OCI-LY7 (cell line): ENCODE measurements at regions not wholly inside any gene's neighbourhood (a gene's known extent, or its start where the extent isn't known, plus 50 kb on each side); places are given as distances from the start of the nearest gene placed in this dataset.

Experiments used
- BruUV-seq: library from RNA; stranded (reverse); fragments of 400-500 nt; replicated peaks from 2 replicates; lab custom pipeline; 2021; lab: Mats Ljungman, UMichigan
- CTCF ChIA-PET: fragments of 300-600 bp; sonication (Branson Sonifier 250); formaldehyde crosslinking; loops from one replicate; lab custom pipeline; 2022; ENCODE audit warnings: antibody characterized with exemption; ENCODE audit not compliant: unreplicated experiment; lab: Charles Lee
- POLR2A ChIA-PET: fragments of 300-600 bp; sonication (Branson Sonifier 250); formaldehyde crosslinking; loops from one replicate; lab custom pipeline; 2022; ENCODE audit warnings: antibody characterized with exemption; lab: Charles Lee
- DNase-seq: peaks from one replicate; pipeline ENCODE4 v3.0.0-alpha.2; 2015; ENCODE audit warnings: low spot score
- H2AFZ ChIP-seq: fragments of 200-600 bp; sonication (generic), shearing (Covaris generic); 2 replicates; pipeline ENCODE4 v1.6.1; 2014; ENCODE audit warnings: mild to moderate bottlenecking, antibody characterized with exemption, low read length, moderate library complexity
- H3K27ac ChIP-seq: fragments of 200-600 bp; sonication (generic); 2 replicates; pipeline ENCODE4 v1.5.1; 2014; ENCODE audit warnings: mixed run types, low read depth, mild to moderate bottlenecking, moderate library complexity, low read length, inconsistent platforms; ENCODE audit not compliant: poor library complexity, severe bottlenecking
- H3K36me3 ChIP-seq: fragments of 200-600 bp; sonication (generic); 2 replicates; pipeline ENCODE4 v1.6.1; 2014; ENCODE audit warnings: mild to moderate bottlenecking, antibody characterized with exemption, low read length, moderate library complexity, mixed read lengths; ENCODE audit not compliant: insufficient read depth
- H3K4me1 ChIP-seq: fragments of 200-600 bp; sonication (generic); 2 replicates; pipeline ENCODE4 v1.5.1; 2014; ENCODE audit warnings: mild to moderate bottlenecking, low read length; ENCODE audit not compliant: insufficient read depth, poor library complexity, severe bottlenecking
- H3K4me2 ChIP-seq: fragments of 200-600 bp; sonication (generic); 2 replicates; pipeline ENCODE4 v1.6.1; 2014; ENCODE audit warnings: mild to moderate bottlenecking, low read length
- H3K4me3 ChIP-seq: fragments of 200-600 bp; sonication (generic); 2 replicates; pipeline ENCODE4 v1.5.1; 2014; ENCODE audit warnings: mild to moderate bottlenecking, low read depth, low read length; ENCODE audit not compliant: poor library complexity, severe bottlenecking
- H3K79me2 ChIP-seq: fragments of 200-600 bp; sonication (generic); 2 replicates; pipeline ENCODE4 v1.6.1; 2016; ENCODE audit warnings: low read depth, mild to moderate bottlenecking, low read length, moderate library complexity, mixed read lengths; ENCODE audit not compliant: insufficient read depth
- H3K9me2 ChIP-seq: fragments of 200-600 bp; sonication (generic); 2 replicates; pipeline ENCODE4 v1.6.1; 2016; ENCODE audit warnings: mild to moderate bottlenecking, low read length, mixed read lengths; ENCODE audit not compliant: insufficient read depth
- H3K9me3 ChIP-seq: fragments of 200-600 bp; sonication (generic); 2 replicates; pipeline ENCODE4 v1.6.1; 2014; ENCODE audit warnings: mild to moderate bottlenecking, mixed run types, low read length, mixed read lengths
- H4K20me1 ChIP-seq: fragments of 200-600 bp; sonication (generic); 2 replicates; pipeline ENCODE4 v1.6.1; 2014; ENCODE audit warnings: mild to moderate bottlenecking, antibody characterized with exemption, low read length, moderate library complexity, mixed read lengths; ENCODE audit not compliant: insufficient read depth
- EZH2phosphoT487 ChIP-seq: fragments of 200-600 bp; sonication (generic); IDR thresholded peaks from 2 replicates; pipeline ENCODE4 v1.6.1; 2018; ENCODE audit warnings: low read depth, borderline replicate concordance, mild to moderate bottlenecking, mixed run types, antibody characterized with exemption, low read length, moderate library complexity, mixed read lengths
- intact Hi-C: fragments of 100-400 bp; cut with micrococcal nuclease; formaldehyde crosslinking; loops from one replicate; pipeline ENCODE4 v1.10.0; 2022; ENCODE audit not compliant: unreplicated experiment
- TF ChIP-seq, protein P1 (sequence below): fragments of 200-600 bp; sonication (generic); conservative IDR thresholded peaks from 2 replicates; pipeline ENCODE4 v1.5.1; 2014; ENCODE audit warnings: mild to moderate bottlenecking, antibody characterized with exemption, low read length, moderate library complexity, mixed read lengths

DNA sequence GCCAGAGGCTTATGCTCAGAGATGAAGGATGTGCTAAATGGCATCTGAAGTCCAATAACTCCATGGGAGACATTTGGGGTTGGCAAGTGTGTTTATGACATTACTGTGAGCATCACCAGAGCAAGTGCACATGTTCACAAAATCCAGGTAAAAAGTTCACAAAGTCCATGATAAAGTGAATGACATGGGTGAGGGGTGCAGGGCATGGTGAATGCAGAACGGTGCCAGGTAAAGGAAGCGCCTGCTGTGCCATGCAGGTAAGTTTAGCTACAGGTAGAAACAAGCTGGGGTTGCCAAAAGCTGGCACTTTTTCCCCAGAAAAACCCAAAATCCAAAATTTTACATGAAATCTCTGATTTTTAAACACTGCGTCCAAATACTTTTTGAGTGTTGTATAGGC lies 268.2 kb downstream of the ABHD5 start:
- H3K4me3 ChIP-seq = no peak overlapping the region
- H3K4me1 ChIP-seq = peaks cover 19% of the 10 kb centered on the region
- no peaks in the 10 kb centered on the region for H3K36me3 ChIP-seq
- intact Hi-C loops = no loop called here
- H3K4me2 ChIP-seq = no peak overlapping the region
- no peaks in the 10 kb centered on the region for H3K79me2 ChIP-seq
- H2AFZ ChIP-seq = no peak overlapping the region
- H3K27ac ChIP-seq = no peak overlapping the region
- BruUV-seq = no TSS peak
- ChIA-PET POLR2A (no interaction called here), CTCF (no interaction called here)
- H4K20me1 ChIP-seq = no peaks in the 10 kb centered on the region
- no peaks in the 10 kb centered on the region for H3K9me3 ChIP-seq
- no peak for DNase-seq
- TF ChIP-seq, protein P1, sequence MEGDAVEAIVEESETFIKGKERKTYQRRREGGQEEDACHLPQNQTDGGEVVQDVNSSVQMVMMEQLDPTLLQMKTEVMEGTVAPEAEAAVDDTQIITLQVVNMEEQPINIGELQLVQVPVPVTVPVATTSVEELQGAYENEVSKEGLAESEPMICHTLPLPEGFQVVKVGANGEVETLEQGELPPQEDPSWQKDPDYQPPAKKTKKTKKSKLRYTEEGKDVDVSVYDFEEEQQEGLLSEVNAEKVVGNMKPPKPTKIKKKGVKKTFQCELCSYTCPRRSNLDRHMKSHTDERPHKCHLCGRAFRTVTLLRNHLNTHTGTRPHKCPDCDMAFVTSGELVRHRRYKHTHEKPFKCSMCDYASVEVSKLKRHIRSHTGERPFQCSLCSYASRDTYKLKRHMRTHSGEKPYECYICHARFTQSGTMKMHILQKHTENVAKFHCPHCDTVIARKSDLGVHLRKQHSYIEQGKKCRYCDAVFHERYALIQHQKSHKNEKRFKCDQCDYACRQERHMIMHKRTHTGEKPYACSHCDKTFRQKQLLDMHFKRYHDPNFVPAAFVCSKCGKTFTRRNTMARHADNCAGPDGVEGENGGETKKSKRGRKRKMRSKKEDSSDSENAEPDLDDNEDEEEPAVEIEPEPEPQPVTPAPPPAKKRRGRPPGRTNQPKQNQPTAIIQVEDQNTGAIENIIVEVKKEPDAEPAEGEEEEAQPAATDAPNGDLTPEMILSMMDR = no peak
- no peak for TF ChIP-seq EZH2phosphoT487
- no peaks in the 10 kb centered on the region for H3K9me2 ChIP-seq

DNA sequence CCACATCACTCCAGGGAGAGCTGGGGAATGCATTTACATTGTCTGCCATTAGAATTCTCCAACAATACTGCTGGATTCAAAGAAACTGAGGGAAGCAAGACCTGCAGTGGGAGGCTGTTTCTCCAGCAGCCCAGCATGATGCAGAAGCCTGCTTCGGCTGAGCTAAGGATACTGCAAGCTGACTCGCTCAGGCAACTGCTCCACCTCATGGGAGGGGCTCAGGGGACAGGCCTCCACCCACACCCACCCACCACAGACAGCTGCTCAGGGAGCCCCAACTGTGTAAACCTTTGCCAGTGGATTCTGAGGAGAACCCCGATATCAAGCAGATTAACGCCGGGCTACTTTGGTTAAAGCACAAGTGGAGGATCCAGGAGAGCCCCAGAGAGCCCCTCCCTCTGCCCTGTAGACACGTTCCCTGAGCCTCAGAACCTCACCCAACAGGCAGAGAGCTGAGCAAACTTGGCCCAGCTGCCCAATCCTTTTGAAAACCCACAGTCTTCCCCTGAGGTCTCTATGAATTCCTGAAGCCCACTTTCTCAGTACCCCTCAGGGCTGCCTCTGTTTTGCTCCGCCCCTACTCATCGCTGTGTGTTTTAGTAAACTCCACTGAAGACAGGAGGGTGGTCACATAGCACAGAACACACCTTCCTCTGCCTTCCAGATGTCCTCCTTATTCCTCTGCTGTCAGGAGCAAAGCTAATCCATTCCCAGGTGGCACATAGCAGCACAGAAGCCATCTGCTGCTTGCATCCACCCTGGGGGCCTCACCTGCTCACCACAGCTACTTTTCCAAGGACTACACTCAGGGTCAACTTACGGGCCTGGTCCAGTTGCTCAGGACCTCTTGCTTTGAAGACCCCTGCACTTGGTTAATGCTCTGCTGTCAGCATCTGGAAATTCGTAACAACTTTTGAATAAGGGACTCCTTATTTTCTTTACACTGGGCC lies 269.0 kb downstream of the ABHD5 start:
- ChIA-PET POLR2A (no interaction called here), CTCF (interaction anchor here (0.6 kb wide), 1 partner anchor 104 kb away, joined by 3 read pairs; no protein-coding TSS in a partner anchor)
- BruUV-seq = no TSS peak
- TF ChIP-seq, protein P1 = no peak
- TF ChIP-seq EZH2phosphoT487 = no peak
- no peaks in the 10 kb centered on the region for H3K9me2 ChIP-seq
- DNase-seq = no peak
- intact Hi-C loops = no loop called here
- no peaks in the 10 kb centered on the region for H4K20me1 ChIP-seq
- H3K4me3 ChIP-seq = no peak overlapping the region
- no peak overlapping the region for H2AFZ ChIP-seq
- peaks cover 19% of the 10 kb centered on the region for H3K4me1 ChIP-seq
- no peak overlapping the region for H3K4me2 ChIP-seq
- no peaks in the 10 kb centered on the region for H3K36me3 ChIP-seq
- no peaks in the 10 kb centered on the region for H3K79me2 ChIP-seq
- no peak overlapping the region for H3K27ac ChIP-seq
- no peaks in the 10 kb centered on the region for H3K9me3 ChIP-seq

DNA sequence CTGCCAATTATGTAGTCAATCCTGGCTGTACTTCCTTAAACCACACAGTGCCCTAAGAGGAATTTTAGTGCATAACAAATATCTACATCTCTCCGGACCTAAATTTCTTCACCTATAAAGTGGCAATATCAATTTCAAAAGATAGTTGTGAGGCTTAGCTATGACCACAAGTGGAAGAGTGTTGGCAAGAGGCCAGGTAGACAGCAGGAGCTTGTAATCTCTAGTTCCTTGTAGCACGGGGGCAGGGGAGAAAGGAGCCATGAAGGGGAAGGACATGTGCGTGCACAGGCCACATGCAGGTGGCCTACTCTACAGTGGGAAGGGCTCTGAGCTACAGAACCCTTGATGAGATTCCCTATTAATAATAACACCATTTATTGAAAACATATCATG lies 269.7 kb downstream of the ABHD5 start:
- BruUV-seq = no TSS peak
- no peaks in the 10 kb centered on the region for H3K79me2 ChIP-seq
- ChIA-PET POLR2A (interaction anchor here (0.6 kb wide), 1 partner anchor 56 kb away, joined by 7 read pairs; no protein-coding TSS in a partner anchor), CTCF (no interaction called here)
- no peak overlapping the region for H3K27ac ChIP-seq
- intact Hi-C loops = no loop called here
- no peaks in the 10 kb centered on the region for H4K20me1 ChIP-seq
- H2AFZ ChIP-seq = no peak overlapping the region
- no peak for TF ChIP-seq EZH2phosphoT487
- TF ChIP-seq, protein P1 = no peak
- no peak overlapping the region for H3K4me3 ChIP-seq
- H3K36me3 ChIP-seq = no peaks in the 10 kb centered on the region
- no peaks in the 10 kb centered on the region for H3K9me3 ChIP-seq
- H3K4me2 ChIP-seq = no peak overlapping the region
- DNase-seq = no peak
- H3K4me1 ChIP-seq = peaks cover 19% of the 10 kb centered on the region
- H3K9me2 ChIP-seq = no peaks in the 10 kb centered on the region
